Stomach (tissue), 4 donors: ENCODE measurements at regions not wholly inside any gene's neighbourhood (a gene's known extent, or its start where the extent isn't known, plus 50 kb on each side); places are given as distances from the start of the nearest gene placed in this dataset.

ENCODE experiments used
- EP300 ChIP-seq: sonication (generic); formaldehyde crosslinking; IDR thresholded peaks from one replicate; pipeline ENCODE4 v1.6.1; 2017; ENCODE audit warnings: antibody characterized with exemption
- POLR2A ChIP-seq, 4 donors: fragments of 450-650 bp; IDR thresholded peaks; one replicate each; pipeline ENCODE4 v1.6.1; 2016; ENCODE audit warnings: antibody characterized with exemption in 4 of 4, control low read depth in 2 of 4, mild to moderate bottlenecking in 1 of 4, moderate library complexity in 1 of 4
- POLR2AphosphoS5 ChIP-seq, 3 donors: sonication (generic); formaldehyde crosslinking; IDR thresholded peaks; one replicate each; pipeline ENCODE4 v1.6.1; 2016; ENCODE audit warnings: antibody characterized with exemption in 3 of 3
- TF ChIP-seq, protein P1 (sequence below), 7 experiments: fragments of 450-650 bp in 4 of 7; fragments of 200-600 bp in 3 of 7; sonication (generic) in 3 of 7; IDR thresholded peaks; one replicate each; pipeline ENCODE4 v1.5.1; 2016 to 2019; ENCODE audit warnings: antibody characterized with exemption in 7 of 7, control low read depth in 2 of 7, mild to moderate bottlenecking in 1 of 7

GRCh38 chr21:29405503-29406122 is 106.9 kb downstream of the BACH1 start:
- TF ChIP-seq, protein P1, sequence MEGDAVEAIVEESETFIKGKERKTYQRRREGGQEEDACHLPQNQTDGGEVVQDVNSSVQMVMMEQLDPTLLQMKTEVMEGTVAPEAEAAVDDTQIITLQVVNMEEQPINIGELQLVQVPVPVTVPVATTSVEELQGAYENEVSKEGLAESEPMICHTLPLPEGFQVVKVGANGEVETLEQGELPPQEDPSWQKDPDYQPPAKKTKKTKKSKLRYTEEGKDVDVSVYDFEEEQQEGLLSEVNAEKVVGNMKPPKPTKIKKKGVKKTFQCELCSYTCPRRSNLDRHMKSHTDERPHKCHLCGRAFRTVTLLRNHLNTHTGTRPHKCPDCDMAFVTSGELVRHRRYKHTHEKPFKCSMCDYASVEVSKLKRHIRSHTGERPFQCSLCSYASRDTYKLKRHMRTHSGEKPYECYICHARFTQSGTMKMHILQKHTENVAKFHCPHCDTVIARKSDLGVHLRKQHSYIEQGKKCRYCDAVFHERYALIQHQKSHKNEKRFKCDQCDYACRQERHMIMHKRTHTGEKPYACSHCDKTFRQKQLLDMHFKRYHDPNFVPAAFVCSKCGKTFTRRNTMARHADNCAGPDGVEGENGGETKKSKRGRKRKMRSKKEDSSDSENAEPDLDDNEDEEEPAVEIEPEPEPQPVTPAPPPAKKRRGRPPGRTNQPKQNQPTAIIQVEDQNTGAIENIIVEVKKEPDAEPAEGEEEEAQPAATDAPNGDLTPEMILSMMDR (IDR thresholded peaks at IDR 0.05): no peak
- no peak for TF ChIP-seq POLR2A (IDR thresholded peaks at IDR 0.05)
- TF ChIP-seq POLR2AphosphoS5 (IDR thresholded peaks at IDR 0.05): no peak
- no peak for TF ChIP-seq EP300
